HCT116 (cell line): ENCODE measurements at regions not wholly inside any gene's neighbourhood (a gene's known extent, or its start where the extent isn't known, plus 50 kb on each side); places are given as distances from the start of the nearest gene placed in this dataset.

Source experiments
- CEBPB ChIP-seq: IDR thresholded peaks from 2 replicates; pipeline ENCODE4 v1.6.1; 2012; ENCODE audit warnings: low read depth
- TF ChIP-seq, protein P1 (sequence below): IDR thresholded peaks from 2 replicates; pipeline ENCODE4 v1.6.1; 2012

GRCh38 chr9:26043431-26043830 lies 365.2 kb upstream of the TUSC1 start:
- TF ChIP-seq, protein P1, sequence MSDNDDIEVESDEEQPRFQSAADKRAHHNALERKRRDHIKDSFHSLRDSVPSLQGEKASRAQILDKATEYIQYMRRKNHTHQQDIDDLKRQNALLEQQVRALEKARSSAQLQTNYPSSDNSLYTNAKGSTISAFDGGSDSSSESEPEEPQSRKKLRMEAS, result no peak
- no peak for TF ChIP-seq CEBPB
